ENCODE measurements at regions not wholly inside any gene's neighbourhood (a gene's known extent, or its start where the extent isn't known, plus 50 kb on each side); places are given as distances from the start of the nearest gene placed in this dataset.

DNA sequence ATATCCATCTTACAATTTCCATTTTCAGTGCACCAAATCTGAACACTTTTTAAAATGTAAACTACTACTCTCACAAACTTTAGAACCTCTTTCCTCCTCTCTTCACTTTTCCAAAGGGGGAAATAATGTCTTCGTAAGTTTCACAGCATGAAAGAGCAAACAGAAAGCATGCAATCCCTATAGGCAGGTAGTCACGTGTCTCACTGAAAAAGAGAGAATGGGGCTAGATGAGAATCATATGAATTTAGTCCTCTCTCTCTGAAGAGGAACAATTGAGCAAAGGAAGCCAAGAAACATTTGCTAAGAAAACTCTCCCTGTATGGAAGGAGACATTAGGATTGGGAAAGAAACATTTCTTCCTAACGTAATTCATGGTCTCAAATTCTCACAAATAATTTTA is 613.9 kb downstream of the PLA2G4A start:
- Histone ChIP-seq H3K27me3 (ENCODE audit: control insufficient read depth, insufficient read depth, low read length) (no peaks in the 10 kb centered on the region), H3K36me3 (ENCODE audit: control insufficient read depth, insufficient read depth, low read length) (no peaks in the 10 kb centered on the region), H3K4me1 (ENCODE audit: control insufficient read depth, insufficient read depth, low read length) (no peaks in the 10 kb centered on the region), H3K9ac (ENCODE audit: low read length) (no peak overlapping the region), H3K4me3 (ENCODE audit: low read length) (no peak overlapping the region), H3K27ac (ENCODE audit: low read depth, low read length) (no peak overlapping the region)

DNA sequence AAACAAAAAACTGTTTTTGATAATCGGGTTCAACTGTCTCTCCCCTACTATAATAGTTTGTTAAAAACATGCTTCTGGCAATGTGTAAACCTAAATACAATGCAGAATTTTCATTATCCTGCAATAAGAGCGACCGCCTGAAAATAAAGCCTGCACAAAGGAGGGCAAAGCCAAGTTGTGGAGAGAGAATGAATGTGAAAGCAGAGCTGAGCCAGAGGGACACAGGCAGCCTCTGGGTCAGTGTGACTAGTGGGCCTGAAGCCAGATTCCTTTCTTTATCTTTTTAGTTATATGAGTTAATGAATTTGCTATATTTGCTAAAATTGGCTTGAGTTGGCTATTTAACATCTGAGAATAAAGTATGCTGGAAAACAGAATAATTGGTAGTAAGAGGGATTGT is 615.2 kb downstream of the PLA2G4A start:
- no peak overlapping the region for H3K9ac ChIP-seq (ENCODE audit: low read length)
- no peaks in the 10 kb centered on the region for H3K36me3 ChIP-seq (ENCODE audit: control insufficient read depth, insufficient read depth, low read length)
- no peaks in the 10 kb centered on the region for H3K27me3 ChIP-seq (ENCODE audit: control insufficient read depth, insufficient read depth, low read length)
- H3K27ac ChIP-seq (ENCODE audit: low read depth, low read length): no peak overlapping the region
- no peaks in the 10 kb centered on the region for H3K4me1 ChIP-seq (ENCODE audit: control insufficient read depth, insufficient read depth, low read length)
- H3K4me3 ChIP-seq (ENCODE audit: low read length): no peak overlapping the region

DNA sequence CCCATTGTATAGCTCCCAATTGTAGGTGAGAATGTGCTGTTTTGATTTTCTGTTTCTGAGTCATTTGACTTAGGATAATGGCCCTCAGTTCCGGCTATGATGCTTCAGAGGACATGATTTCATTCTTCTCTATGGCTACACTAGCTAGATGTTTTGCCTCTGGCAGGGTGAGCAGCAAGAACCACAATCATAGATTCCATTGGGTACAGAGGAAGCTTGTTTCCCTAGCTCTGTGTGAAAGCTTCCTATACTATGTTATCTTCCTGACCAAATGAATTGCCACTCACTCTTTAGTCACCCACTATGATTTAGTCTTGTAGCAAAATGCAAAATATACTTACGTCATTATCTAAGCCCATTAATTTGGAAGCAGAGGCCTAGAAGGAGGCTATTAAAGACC is 616.3 kb downstream of the PLA2G4A start:
- H3K36me3 ChIP-seq (ENCODE audit: control insufficient read depth, insufficient read depth, low read length): no peaks in the 10 kb centered on the region
- H3K9ac ChIP-seq (ENCODE audit: low read length): no peak overlapping the region
- H3K27ac ChIP-seq (ENCODE audit: low read depth, low read length): no peak overlapping the region
- H3K4me3 ChIP-seq (ENCODE audit: low read length): no peak overlapping the region
- no peaks in the 10 kb centered on the region for H3K4me1 ChIP-seq (ENCODE audit: control insufficient read depth, insufficient read depth, low read length)
- H3K27me3 ChIP-seq (ENCODE audit: control insufficient read depth, insufficient read depth, low read length): no peaks in the 10 kb centered on the region

DNA sequence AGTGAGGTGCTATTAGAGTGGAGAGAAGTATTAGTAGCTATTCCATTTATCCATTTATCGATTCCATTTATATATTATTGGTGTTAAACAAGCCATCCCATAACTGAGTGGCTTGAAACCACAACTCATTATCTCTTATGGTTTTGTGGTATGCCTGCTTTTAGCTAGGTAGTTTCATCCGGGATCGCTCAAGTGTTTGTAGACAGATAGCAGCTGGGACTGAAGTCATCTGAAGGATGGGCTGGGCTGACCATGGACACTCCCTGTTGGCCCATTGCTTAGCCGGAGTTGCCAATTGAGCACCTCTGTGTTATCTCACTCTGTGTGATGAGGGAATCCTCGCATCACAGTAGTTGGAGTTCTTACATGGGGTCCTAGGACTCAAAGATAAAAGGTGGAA is 622.5 kb downstream of the PLA2G4A start:
- H3K9ac ChIP-seq (ENCODE audit: low read length): no peak overlapping the region
- no peak overlapping the region for H3K27ac ChIP-seq (ENCODE audit: low read depth, low read length)
- no peaks in the 10 kb centered on the region for H3K36me3 ChIP-seq (ENCODE audit: control insufficient read depth, insufficient read depth, low read length)
- H3K27me3 ChIP-seq (ENCODE audit: control insufficient read depth, insufficient read depth, low read length): no peaks in the 10 kb centered on the region
- H3K4me3 ChIP-seq (ENCODE audit: low read length): no peak overlapping the region
- H3K4me1 ChIP-seq (ENCODE audit: control insufficient read depth, insufficient read depth, low read length): no peaks in the 10 kb centered on the region

DNA sequence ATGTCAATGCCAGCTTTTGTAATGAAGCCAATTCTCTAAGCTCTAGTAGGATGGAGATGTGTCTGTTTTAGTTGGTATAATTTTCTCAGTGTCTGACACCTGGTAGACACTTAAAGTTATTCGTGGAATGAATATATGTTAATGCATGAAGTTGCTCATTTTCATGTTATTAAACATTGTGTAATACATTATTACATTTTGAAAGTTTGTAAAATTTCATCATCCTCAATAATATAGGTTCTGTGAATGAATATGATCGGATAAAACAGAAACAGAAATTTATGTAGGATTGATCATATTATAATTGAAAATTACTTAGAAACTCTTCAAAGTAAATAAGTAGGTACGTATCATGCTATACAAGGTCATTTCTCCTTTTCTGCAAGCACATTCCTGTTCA is 625.3 kb downstream of the PLA2G4A start:
- Histone ChIP-seq H3K9ac (ENCODE audit: low read length) (no peak overlapping the region), H3K36me3 (ENCODE audit: control insufficient read depth, insufficient read depth, low read length) (no peaks in the 10 kb centered on the region), H3K27me3 (ENCODE audit: control insufficient read depth, insufficient read depth, low read length) (no peaks in the 10 kb centered on the region), H3K27ac (ENCODE audit: low read depth, low read length) (no peak overlapping the region), H3K4me1 (ENCODE audit: control insufficient read depth, insufficient read depth, low read length) (no peaks in the 10 kb centered on the region), H3K4me3 (ENCODE audit: low read length) (no peak overlapping the region)

DNA sequence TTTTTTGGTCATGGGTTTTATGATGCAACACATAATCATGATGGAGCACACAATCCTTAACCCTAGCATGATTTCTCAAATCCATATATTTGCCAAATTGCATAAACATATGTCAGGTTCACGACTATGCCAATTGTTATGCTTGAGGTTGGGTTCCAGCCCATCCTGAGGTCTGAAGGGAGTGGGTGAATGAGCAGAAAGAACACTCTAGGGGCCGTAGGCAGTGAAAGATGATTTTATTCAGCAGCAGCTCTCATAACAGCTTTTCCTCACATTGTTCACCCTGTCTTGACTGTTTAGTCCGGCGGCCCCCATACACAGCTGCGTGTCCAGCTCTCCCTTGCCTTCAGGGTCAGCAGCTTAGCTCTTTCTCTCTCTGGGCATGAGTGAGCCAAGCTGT is 627.7 kb downstream of the PLA2G4A start:
- H3K9ac ChIP-seq (ENCODE audit: low read length): no peak overlapping the region
- no peaks in the 10 kb centered on the region for H3K36me3 ChIP-seq (ENCODE audit: control insufficient read depth, insufficient read depth, low read length)
- no peak overlapping the region for H3K4me3 ChIP-seq (ENCODE audit: low read length)
- H3K27me3 ChIP-seq (ENCODE audit: control insufficient read depth, insufficient read depth, low read length): no peaks in the 10 kb centered on the region
- H3K27ac ChIP-seq (ENCODE audit: low read depth, low read length): no peak overlapping the region
- H3K4me1 ChIP-seq (ENCODE audit: control insufficient read depth, insufficient read depth, low read length): no peaks in the 10 kb centered on the region

DNA sequence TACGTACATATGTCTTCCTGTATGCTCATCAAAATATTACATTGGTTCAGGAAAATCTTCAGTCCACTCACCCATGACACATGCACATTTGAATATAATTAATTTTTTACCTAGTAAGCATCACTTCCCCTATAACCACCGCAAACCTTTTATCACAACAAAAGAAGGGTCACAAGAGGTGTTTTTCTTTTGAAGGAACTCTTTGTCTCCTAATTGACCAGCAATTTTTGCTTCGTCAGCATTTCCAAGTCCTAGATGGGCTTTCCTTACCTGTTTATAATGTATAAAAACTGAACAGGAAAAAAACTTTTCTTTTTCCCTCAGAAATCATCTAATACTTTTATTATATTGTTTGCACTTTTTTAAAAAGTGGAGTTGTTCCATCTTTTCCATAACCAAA is 631.3 kb downstream of the PLA2G4A start:
- Histone ChIP-seq H3K4me3 (ENCODE audit: low read length) (no peak overlapping the region), H3K9ac (ENCODE audit: low read length) (no peak overlapping the region), H3K36me3 (ENCODE audit: control insufficient read depth, insufficient read depth, low read length) (no peaks in the 10 kb centered on the region), H3K27ac (ENCODE audit: low read depth, low read length) (no peak overlapping the region), H3K27me3 (ENCODE audit: control insufficient read depth, insufficient read depth, low read length) (no peaks in the 10 kb centered on the region), H3K4me1 (ENCODE audit: control insufficient read depth, insufficient read depth, low read length) (no peaks in the 10 kb centered on the region)

DNA sequence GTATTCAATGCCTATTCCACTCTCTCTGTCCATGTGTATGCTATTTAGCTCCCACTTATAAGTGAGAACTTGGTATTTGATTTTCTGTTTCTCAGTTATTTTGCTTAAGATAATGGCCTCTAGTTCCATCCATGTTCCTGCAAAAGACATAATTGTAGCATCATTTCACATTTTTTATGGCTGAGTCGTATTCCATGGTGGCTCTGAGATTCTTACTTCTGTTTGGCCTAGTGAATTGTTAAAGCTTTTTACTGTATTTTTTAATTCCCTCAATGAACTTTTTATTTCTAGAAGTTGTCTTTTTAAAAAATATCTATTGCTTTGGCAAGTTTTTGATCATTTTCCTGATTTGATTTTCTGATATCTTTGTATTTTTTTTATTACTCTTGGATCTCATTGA is 635.6 kb downstream of the PLA2G4A start:
- Histone ChIP-seq H3K9ac (ENCODE audit: low read length) (no peak overlapping the region), H3K27ac (ENCODE audit: low read depth, low read length) (no peak overlapping the region), H3K4me1 (ENCODE audit: control insufficient read depth, insufficient read depth, low read length) (no peaks in the 10 kb centered on the region), H3K4me3 (ENCODE audit: low read length) (no peak overlapping the region), H3K27me3 (ENCODE audit: control insufficient read depth, insufficient read depth, low read length) (no peaks in the 10 kb centered on the region), H3K36me3 (ENCODE audit: control insufficient read depth, insufficient read depth, low read length) (no peaks in the 10 kb centered on the region)

DNA sequence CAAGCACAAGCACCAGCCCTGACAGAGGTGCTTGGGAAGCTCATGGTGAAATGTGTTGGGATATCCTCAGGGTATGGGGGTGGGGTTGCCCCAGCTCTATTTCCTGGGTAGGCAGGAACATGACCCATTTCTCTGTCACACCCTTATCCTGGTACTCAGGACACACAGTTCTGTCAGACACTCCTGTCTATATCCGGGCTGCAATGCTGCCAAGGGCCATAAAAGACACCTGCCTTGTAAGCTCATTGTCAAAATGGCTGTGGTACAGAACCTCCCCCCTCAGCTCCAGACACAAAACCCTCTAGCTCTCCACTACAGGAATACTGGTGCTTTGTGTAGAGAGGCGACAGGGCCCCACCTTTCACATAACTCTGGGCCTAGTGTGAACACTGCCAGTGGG is 636.7 kb downstream of the PLA2G4A start:
- no peaks in the 10 kb centered on the region for H3K4me1 ChIP-seq (ENCODE audit: control insufficient read depth, insufficient read depth, low read length)
- H3K27me3 ChIP-seq (ENCODE audit: control insufficient read depth, insufficient read depth, low read length): no peaks in the 10 kb centered on the region
- no peak overlapping the region for H3K4me3 ChIP-seq (ENCODE audit: low read length)
- no peak overlapping the region for H3K9ac ChIP-seq (ENCODE audit: low read length)
- no peaks in the 10 kb centered on the region for H3K36me3 ChIP-seq (ENCODE audit: control insufficient read depth, insufficient read depth, low read length)
- no peak overlapping the region for H3K27ac ChIP-seq (ENCODE audit: low read depth, low read length)

DNA sequence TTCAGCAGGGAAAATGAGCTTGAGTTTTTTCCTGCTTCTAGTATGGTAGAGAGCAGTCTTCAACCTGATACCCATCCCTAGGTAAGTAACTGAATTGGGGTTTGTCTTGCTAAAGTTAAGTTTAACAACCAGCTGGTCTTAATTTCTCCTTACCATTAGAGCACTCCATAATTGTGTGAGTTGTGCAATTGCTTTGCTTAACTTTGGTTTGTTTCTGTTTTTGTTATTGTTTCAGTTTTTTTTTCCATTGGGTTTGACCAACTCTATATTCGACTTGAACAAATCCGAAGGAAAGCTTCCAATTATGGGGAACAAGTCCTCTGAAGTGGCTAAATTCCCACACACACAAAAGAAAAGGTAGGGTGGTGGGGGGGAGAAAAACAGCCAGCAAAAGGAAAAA is 641.1 kb downstream of the PLA2G4A start:
- Histone ChIP-seq H3K36me3 (ENCODE audit: control insufficient read depth, insufficient read depth, low read length) (no peaks in the 10 kb centered on the region), H3K9ac (ENCODE audit: low read length) (no peak overlapping the region), H3K4me3 (ENCODE audit: low read length) (no peak overlapping the region), H3K27me3 (ENCODE audit: control insufficient read depth, insufficient read depth, low read length) (no peaks in the 10 kb centered on the region), H3K4me1 (ENCODE audit: control insufficient read depth, insufficient read depth, low read length) (no peaks in the 10 kb centered on the region), H3K27ac (ENCODE audit: low read depth, low read length) (no peak overlapping the region)

DNA sequence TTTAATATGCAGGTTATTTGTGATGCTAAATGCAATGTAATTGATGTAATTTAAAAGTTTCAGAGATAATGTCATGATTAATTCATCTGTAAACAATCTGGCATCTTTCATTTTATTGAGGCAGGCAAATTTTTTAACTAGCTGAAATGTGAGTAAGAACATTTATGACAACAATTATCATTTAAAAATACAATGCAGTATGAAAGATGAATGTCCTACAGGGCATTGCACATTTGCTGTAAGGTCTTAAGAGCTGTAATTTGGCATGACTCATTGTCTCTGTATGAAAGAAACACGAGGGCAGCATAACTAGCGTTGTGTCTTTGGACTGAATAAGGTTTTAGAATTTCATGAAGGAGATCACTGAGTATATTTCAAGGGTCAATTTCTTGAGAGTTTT is 642.8 kb downstream of the PLA2G4A start:
- Histone ChIP-seq H3K4me1 (ENCODE audit: control insufficient read depth, insufficient read depth, low read length) (no peaks in the 10 kb centered on the region), H3K9ac (ENCODE audit: low read length) (no peak overlapping the region), H3K36me3 (ENCODE audit: control insufficient read depth, insufficient read depth, low read length) (no peaks in the 10 kb centered on the region), H3K27me3 (ENCODE audit: control insufficient read depth, insufficient read depth, low read length) (no peaks in the 10 kb centered on the region), H3K4me3 (ENCODE audit: low read length) (no peak overlapping the region), H3K27ac (ENCODE audit: low read depth, low read length) (no peak overlapping the region)

DNA sequence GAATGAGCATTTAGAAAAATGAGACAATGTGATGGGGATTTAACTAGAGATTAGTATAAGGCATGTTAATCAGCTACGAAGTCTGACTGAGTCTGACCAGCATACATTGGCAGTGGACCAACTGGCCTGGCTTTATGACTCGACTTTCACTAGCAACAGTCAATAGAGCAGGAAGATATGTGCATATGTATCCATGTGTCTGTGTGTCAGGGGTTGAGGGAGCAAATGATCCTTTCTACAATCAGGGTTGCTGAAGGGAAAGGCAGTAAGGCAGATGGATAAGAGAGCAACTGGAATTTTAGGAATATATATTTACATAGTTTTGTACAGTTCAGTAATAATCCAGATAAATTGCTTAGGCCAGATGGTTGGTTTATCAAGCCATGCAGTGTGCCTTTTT is 645.6 kb downstream of the PLA2G4A start:
- H3K27me3 ChIP-seq (ENCODE audit: control insufficient read depth, insufficient read depth, low read length): no peaks in the 10 kb centered on the region
- H3K9ac ChIP-seq (ENCODE audit: low read length): no peak overlapping the region
- no peaks in the 10 kb centered on the region for H3K36me3 ChIP-seq (ENCODE audit: control insufficient read depth, insufficient read depth, low read length)
- no peaks in the 10 kb centered on the region for H3K4me1 ChIP-seq (ENCODE audit: control insufficient read depth, insufficient read depth, low read length)
- H3K4me3 ChIP-seq (ENCODE audit: low read length): no peak overlapping the region
- H3K27ac ChIP-seq (ENCODE audit: low read depth, low read length): no peak overlapping the region

DNA sequence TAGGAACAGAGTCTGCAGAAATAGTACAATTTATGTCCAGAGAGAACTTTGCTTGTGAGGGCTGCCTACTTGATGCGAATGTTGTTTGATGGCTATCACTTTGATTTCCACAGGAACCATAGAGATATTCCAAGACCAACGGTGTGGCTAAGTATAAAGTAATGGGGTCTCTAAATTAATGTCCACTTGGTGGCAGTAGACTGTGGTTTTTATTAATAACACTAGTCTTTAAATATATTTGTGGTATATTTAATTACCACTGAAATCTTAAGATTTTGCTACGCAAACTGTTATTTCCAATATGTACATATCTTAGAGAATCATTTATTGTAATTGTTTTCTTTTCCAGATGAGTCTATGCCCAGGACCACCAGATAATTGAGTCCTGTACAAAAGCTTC is 647.9 kb downstream of the PLA2G4A start:
- Histone ChIP-seq H3K36me3 (ENCODE audit: control insufficient read depth, insufficient read depth, low read length) (no peaks in the 10 kb centered on the region), H3K27ac (ENCODE audit: low read depth, low read length) (no peak overlapping the region), H3K4me1 (ENCODE audit: control insufficient read depth, insufficient read depth, low read length) (no peaks in the 10 kb centered on the region), H3K9ac (ENCODE audit: low read length) (no peak overlapping the region), H3K4me3 (ENCODE audit: low read length) (no peak overlapping the region), H3K27me3 (ENCODE audit: control insufficient read depth, insufficient read depth, low read length) (no peaks in the 10 kb centered on the region)

DNA sequence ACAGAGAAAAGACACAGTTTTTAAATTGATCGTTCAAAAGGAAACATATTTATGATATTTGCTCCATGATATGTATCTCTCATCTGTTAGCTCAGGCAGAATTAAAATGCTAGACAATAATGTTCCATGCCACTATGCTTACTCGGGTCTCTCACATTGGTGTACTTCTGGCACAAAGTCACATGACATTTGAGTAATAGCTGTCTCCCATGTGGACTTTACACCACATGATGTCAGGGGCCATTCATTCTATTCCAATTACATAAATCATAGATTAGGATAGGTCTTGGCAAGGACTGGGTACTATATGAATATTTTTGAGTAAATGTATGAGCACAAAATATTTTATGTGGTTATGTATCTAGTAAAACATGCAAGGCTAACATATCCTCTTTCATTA is 648.4 kb downstream of the PLA2G4A start:
- no peaks in the 10 kb centered on the region for H3K4me1 ChIP-seq (ENCODE audit: control insufficient read depth, insufficient read depth, low read length)
- H3K4me3 ChIP-seq (ENCODE audit: low read length): no peak overlapping the region
- H3K9ac ChIP-seq (ENCODE audit: low read length): no peak overlapping the region
- no peaks in the 10 kb centered on the region for H3K27me3 ChIP-seq (ENCODE audit: control insufficient read depth, insufficient read depth, low read length)
- H3K27ac ChIP-seq (ENCODE audit: low read depth, low read length): no peak overlapping the region
- no peaks in the 10 kb centered on the region for H3K36me3 ChIP-seq (ENCODE audit: control insufficient read depth, insufficient read depth, low read length)
